Neuronal stem cell (in vitro differentiated cells): ENCODE measurements at regions not wholly inside any gene's neighbourhood (a gene's known extent, or its start where the extent isn't known, plus 50 kb on each side); places are given as distances from the start of the nearest gene placed in this dataset.

ENCODE experiments used
- DNase-seq: peaks from one replicate; pipeline ENCODE4 v3.0.0-alpha.2; 2013; ENCODE audit warnings: low spot score
- H2AFZ ChIP-seq: one replicate; pipeline ENCODE4 v1.6.1; 2013; ENCODE audit warnings: mild to moderate bottlenecking, low read length, inconsistent platforms
- H2AK5ac ChIP-seq: 2 replicates; pipeline ENCODE4 v1.6.1; 2013; ENCODE audit warnings: low read depth, mild to moderate bottlenecking, inconsistent platforms, low read length, moderate library complexity, mixed read lengths
- H2BK120ac ChIP-seq: 2 replicates; pipeline ENCODE4 v1.6.1; 2013; ENCODE audit warnings: low read depth, mild to moderate bottlenecking, inconsistent platforms, low read length, moderate library complexity, mixed read lengths
- H2BK12ac ChIP-seq: one replicate; pipeline ENCODE4 v1.6.1; 2013; ENCODE audit warnings: low read length, inconsistent platforms
- H2BK15ac ChIP-seq: 2 replicates; pipeline ENCODE4 v1.6.1; 2013; ENCODE audit warnings: mild to moderate bottlenecking, low read length, inconsistent platforms, mixed read lengths
- H2BK5ac ChIP-seq: one replicate; pipeline ENCODE4 v1.6.1; 2013; ENCODE audit warnings: inconsistent platforms, mild to moderate bottlenecking, low read length, moderate library complexity
- H3K14ac ChIP-seq: one replicate; pipeline ENCODE4 v1.6.1; 2013; ENCODE audit warnings: low read length, inconsistent platforms
- H3K18ac ChIP-seq: 2 replicates; pipeline ENCODE4 v1.6.1; 2013; ENCODE audit warnings: low read length, inconsistent platforms
- H3K23ac ChIP-seq: 2 replicates; pipeline ENCODE4 v1.6.1; 2013; ENCODE audit warnings: low read depth, mild to moderate bottlenecking, mixed read lengths, low read length, inconsistent platforms; ENCODE audit not compliant: poor library complexity
- H3K27ac ChIP-seq: replicated peaks from 3 replicates; pipeline ENCODE4 v1.5.1; 2013; ENCODE audit warnings: low read length, inconsistent platforms
- H3K27me3 ChIP-seq, 3 experiments: 2 replicates each; pipeline ENCODE4 v1.6.1; 2013; ENCODE audit warnings: low read length in 3 of 3, mild to moderate bottlenecking in 2 of 3, inconsistent platforms in 1 of 3, low read depth in 1 of 3, mixed read lengths in 1 of 3, moderate library complexity in 1 of 3; ENCODE audit not compliant: control insufficient read depth in 3 of 3, insufficient read depth in 3 of 3
- H3K36me3 ChIP-seq, 2 donors: replicated peaks in 1 of 2; 2 replicates each; pipeline ENCODE4 v1.6.1; 2013; ENCODE audit warnings: low read length in 2 of 2; ENCODE audit not compliant: control insufficient read depth in 2 of 2, insufficient read depth in 2 of 2
- H3K4ac ChIP-seq: 2 replicates; pipeline ENCODE4 v1.6.1; 2013; ENCODE audit warnings: inconsistent platforms, mild to moderate bottlenecking, low read length, moderate library complexity
- H3K4me1 ChIP-seq, 2 donors: 1 replicate in 1 of 2; 2 replicates in 1 of 2; pipeline ENCODE4 v1.6.1; 2013; ENCODE audit warnings: low read length in 2 of 2, low read depth in 1 of 2; ENCODE audit not compliant: control insufficient read depth in 2 of 2, insufficient read depth in 1 of 2
- H3K4me2 ChIP-seq: one replicate; pipeline ENCODE4 v1.6.1; 2013; ENCODE audit warnings: mild to moderate bottlenecking, low read length, inconsistent platforms; ENCODE audit not compliant: insufficient read depth, poor library complexity, severe bottlenecking
- H3K4me3 ChIP-seq, 2 donors: 2 replicates each; pipeline ENCODE4 v1.5.1; 2013; ENCODE audit warnings: low read length in 2 of 2, mild to moderate bottlenecking in 2 of 2, inconsistent platforms in 1 of 2, moderate library complexity in 1 of 2
- H3K79me1 ChIP-seq: one replicate; pipeline ENCODE4 v1.6.1; 2013; ENCODE audit warnings: low read depth, mild to moderate bottlenecking, inconsistent platforms, low read length, moderate library complexity
- H3K9ac ChIP-seq: one replicate; pipeline ENCODE4 v1.6.1; 2013; ENCODE audit warnings: mild to moderate bottlenecking, low read depth, low read length, inconsistent platforms; ENCODE audit not compliant: poor library complexity
- H3K9me3 ChIP-seq, 2 donors: replicated peaks in 1 of 2; 2 replicates each; pipeline versions ENCODE3 to v1.6.1; 2013; ENCODE audit warnings: low read length in 2 of 2, mild to moderate bottlenecking in 2 of 2, inconsistent platforms in 1 of 2, low read depth in 1 of 2, mixed read lengths in 1 of 2, moderate library complexity in 1 of 2; ENCODE audit not compliant: control insufficient read depth in 2 of 2, insufficient read depth in 1 of 2
- H4K8ac ChIP-seq: one replicate; pipeline ENCODE4 v1.6.1; 2013; ENCODE audit warnings: low read depth, mild to moderate bottlenecking, inconsistent platforms, low read length, moderate library complexity
- H4K91ac ChIP-seq: one replicate; pipeline ENCODE4 v1.6.1; 2013; ENCODE audit warnings: low read length, low read depth, mild to moderate bottlenecking, inconsistent platforms; ENCODE audit not compliant: poor library complexity
- WGBS, 2 donors: extraction: QIAGEN DNeasy Blood & Tissue Kit; methylation state at CpG; one replicate each; pipeline ENCODE4 v1.1.7; 2013; ENCODE audit warnings: missing lambda C conversion rate in 2 of 2, mixed read lengths in 1 of 2; ENCODE audit not compliant: insufficient read length in 2 of 2, insufficient replicate concordance in 1 of 2; ENCODE audit errors: extremely low coverage in 2 of 2; 5-methylcytosine and 5-hydroxymethylcytosine counted together

- H2BK12ac ChIP-seq, result no peak overlapping the region
- peak overlapping the region; percentile 24 for H2AK5ac ChIP-seq
- H4K8ac ChIP-seq, result no peak overlapping the region
- no peak overlapping the region for H3K27ac ChIP-seq
- H3K9me3 ChIP-seq, result peaks cover 0 to 2% of the 10 kb centered on the region in 2 donors
- no peak overlapping the region for H2BK15ac ChIP-seq
- peaks cover 7 to 13% of the 10 kb centered on the region in 2 donors for H3K4me1 ChIP-seq
- peaks cover 0 to 28% (median 10%) of the 10 kb centered on the region in 3 experiments for H3K27me3 ChIP-seq
- peak overlapping the region; percentile 79 for H2BK5ac ChIP-seq
- no peak overlapping the region for H4K91ac ChIP-seq
- H3K4ac ChIP-seq, result no peak overlapping the region
- no peak overlapping the region for H3K9ac ChIP-seq
- H2AFZ ChIP-seq, result no peak overlapping the region
- H3K4me3 ChIP-seq, result no peak overlapping the region
- no peaks in the 10 kb centered on the region for H3K36me3 ChIP-seq
- no peak for DNase-seq
- no CpG with 5 or more reads among the region's 9 CpGs for WGBS, 2 donors
- H2BK120ac ChIP-seq, result no peak overlapping the region
- H3K14ac ChIP-seq, result no peak overlapping the region
- H3K79me1 ChIP-seq, result peaks cover 1% of the 10 kb centered on the region
- no peak overlapping the region for H3K23ac ChIP-seq
- peak overlapping the region; percentile 16 for H3K18ac ChIP-seq
- H3K4me2 ChIP-seq, result no peak overlapping the region
These were observed 95.4 kb upstream of the DIO3 start for GRCh38 chr14:101465795-101466448.

- Histone ChIP-seq H3K79me1 (peaks cover 1% of the 10 kb centered on the region), H4K91ac (no peak overlapping the region), H2BK15ac (no peak overlapping the region), H3K23ac (no peak overlapping the region), H3K14ac (no peak overlapping the region), H3K9me3 (peaks cover 0 to 2% of the 10 kb centered on the region in 2 donors), H2BK12ac (no peak overlapping the region), H2AK5ac (no peak overlapping the region), H3K36me3 (no peaks in the 10 kb centered on the region), H3K9ac (no peak overlapping the region), H3K4me1 (peaks cover 7 to 13% of the 10 kb centered on the region in 2 donors), H3K18ac (peak overlapping the region; percentile 11), H3K4me2 (no peak overlapping the region), H4K8ac (no peak overlapping the region), H3K27ac (no peak overlapping the region), H2BK120ac (no peak overlapping the region), H2AFZ (no peak overlapping the region), H2BK5ac (no peak overlapping the region), H3K4me3 (no peak overlapping the region), H3K27me3 (peaks cover 0 to 21% (median 4%) of the 10 kb centered on the region in 3 experiments), H3K4ac (no peak overlapping the region)
- no CpG with 5 or more reads among the region's 17 CpGs for WGBS, 2 donors
- DNase-seq, result no peak
These were observed 94.7 kb upstream of the DIO3 start for GRCh38 chr14:101466456-101467180.

GRCh38 chr14:101467181-101467926 is 93.9 kb upstream of the DIO3 start:
- no peak overlapping the region for H3K14ac ChIP-seq
- H3K9ac ChIP-seq, result no peak overlapping the region
- no peak overlapping the region for H3K4me2 ChIP-seq
- H2BK120ac ChIP-seq, result no peak overlapping the region
- H2AFZ ChIP-seq, result no peak overlapping the region
- H2BK5ac ChIP-seq, result no peak overlapping the region
- no peak overlapping the region for H3K18ac ChIP-seq
- H3K27me3 ChIP-seq, result peaks cover 0 to 18% (median 4%) of the 10 kb centered on the region in 3 experiments
- no peak overlapping the region for H3K4ac ChIP-seq
- H2AK5ac ChIP-seq, result no peak overlapping the region
- peaks cover 1% of the 10 kb centered on the region for H3K79me1 ChIP-seq
- no peak overlapping the region for H4K91ac ChIP-seq
- DNase-seq, result no peak
- H2BK12ac ChIP-seq, result no peak overlapping the region
- peaks cover 7 to 11% of the 10 kb centered on the region in 2 donors for H3K4me1 ChIP-seq
- no peak overlapping the region for H3K4me3 ChIP-seq
- no peak overlapping the region for H4K8ac ChIP-seq
- H2BK15ac ChIP-seq, result no peak overlapping the region
- no peak overlapping the region for H3K23ac ChIP-seq
- H3K9me3 ChIP-seq, result peaks cover 0 to 2% of the 10 kb centered on the region in 2 donors
- no CpG with 5 or more reads among the region's 13 CpGs for WGBS, 2 donors
- H3K27ac ChIP-seq, result no peak overlapping the region
- H3K36me3 ChIP-seq, result no peaks in the 10 kb centered on the region
